Lung (tissue), 11 donors: ENCODE measurements at regions not wholly inside any gene's neighbourhood (a gene's known extent, or its start where the extent isn't known, plus 50 kb on each side); places are given as distances from the start of the nearest gene placed in this dataset.

ENCODE experiments used
- ATAC-seq: fragments of 200-7000 bp; cut with Tn5 transposase; one replicate; pipeline ENCODE4 v1.9.1; 2020; ENCODE audit warnings: moderate number of reproducible peaks; ENCODE audit not compliant: insufficient read depth, low FRiP score
- DNase-seq, 3 donors: peaks; one replicate each; pipeline ENCODE4 v3.0.0-alpha.2; 2013 to 2017
- H3K27ac ChIP-seq, 2 donors: one replicate each; pipeline ENCODE4 v1.5.1; 2013; ENCODE audit warnings: mild to moderate bottlenecking in 2 of 2, moderate library complexity in 2 of 2, control low read depth in 1 of 2, inconsistent platforms in 1 of 2, low read depth in 1 of 2, low read length in 1 of 2
- H3K27me3 ChIP-seq, 3 donors: one replicate each; pipeline ENCODE4 v1.5.1; 2013; ENCODE audit warnings: low read length in 2 of 3; ENCODE audit not compliant: control insufficient read depth in 3 of 3, insufficient read depth in 3 of 3
- H3K36me3 ChIP-seq, 4 donors: one replicate each; pipeline ENCODE4 v1.5.1; 2013; ENCODE audit warnings: low read length in 4 of 4, mild to moderate bottlenecking in 1 of 4, moderate library complexity in 1 of 4; ENCODE audit not compliant: control insufficient read depth in 4 of 4, insufficient read depth in 4 of 4
- H3K4me1 ChIP-seq, 5 donors: one replicate each; pipeline ENCODE4 v1.5.1; 2013; ENCODE audit warnings: low read length in 5 of 5, mild to moderate bottlenecking in 2 of 5, moderate library complexity in 1 of 5; ENCODE audit not compliant: control insufficient read depth in 5 of 5, insufficient read depth in 5 of 5
- H3K4me3 ChIP-seq: one replicate; pipeline ENCODE4 v1.5.1; 2013; ENCODE audit warnings: mild to moderate bottlenecking, control low read depth, moderate library complexity
- H3K9ac ChIP-seq, 2 donors: one replicate each; pipeline ENCODE4 v1.5.1; 2013; ENCODE audit warnings: low read length in 2 of 2, control low read depth in 1 of 2; ENCODE audit not compliant: insufficient read depth in 1 of 2
- H3K9me3 ChIP-seq, 4 donors: one replicate each; pipeline ENCODE4 v1.5.1; 2013; ENCODE audit warnings: low read length in 3 of 4, mild to moderate bottlenecking in 1 of 4, moderate library complexity in 1 of 4; ENCODE audit not compliant: control insufficient read depth in 4 of 4, insufficient read depth in 3 of 4
- CTCF ChIP-seq: IDR thresholded peaks from 2 replicates; pipeline ENCODE4 v1.5.1; 2012; ENCODE audit warnings: mild to moderate bottlenecking; ENCODE audit errors: control extremely low read depth, extremely low read depth
- WGBS, 2 donors: extraction: QIAGEN DNeasy Blood & Tissue Kit; methylation state at CpG; one replicate each; pipeline ENCODE4 v1.1.7; 2013; 5-methylcytosine and 5-hydroxymethylcytosine counted together
- donor health status: control.
- donor health status: control.
- donor health status: Bipolar disorder and iron deficiency.
- donor health status: healthy.
- donor health status: DM: yes; HTN: yes; CAD: no.

- ATAC-seq (no peak), DNase-seq (no peak)
- Histone ChIP-seq H3K36me3 (no peaks in the 10 kb centered on the region), H3K9ac (no peak overlapping the region), H3K27me3 (no peaks in the 10 kb centered on the region), H3K4me3 (no peak overlapping the region), H3K9me3 (peaks cover 0 to 2% (median 0%) of the 10 kb centered on the region in 4 donors), H3K4me1 (no peaks in the 10 kb centered on the region), H3K27ac (no peak overlapping the region)
- 85 to 86% methylated on average over 2 of the region's 2 CpGs for WGBS, 2 donors
- no peak for TF ChIP-seq CTCF
These were observed 146.5 kb upstream of the TMC3 start for GRCh38 chr15:81520480-81520879.

DNA sequence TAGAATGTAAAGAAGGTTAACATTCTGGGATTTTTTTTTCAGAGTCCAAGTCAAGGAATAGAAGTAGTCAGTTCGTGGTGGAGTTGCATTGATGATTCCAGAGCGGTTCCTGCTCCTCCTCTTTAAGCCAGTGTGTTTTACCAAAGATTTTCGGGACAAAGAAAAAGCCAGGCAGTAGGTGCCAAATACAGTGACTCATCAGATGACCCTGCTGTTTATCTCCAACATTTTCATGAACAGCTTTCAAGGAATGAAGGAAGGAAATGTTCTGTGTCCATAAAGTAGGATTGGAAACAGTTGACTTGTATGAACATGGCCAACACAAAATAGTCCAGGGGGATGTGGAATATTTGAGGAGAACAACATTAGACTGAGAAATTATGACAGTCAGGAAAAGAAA lies 142.4 kb upstream of the TMC3 start:
- no peaks in the 10 kb centered on the region for H3K27me3 ChIP-seq
- WGBS, 2 donors: 73 to 84% methylated on average over 3 of the region's 3 CpGs
- no peaks in the 10 kb centered on the region for H3K9me3 ChIP-seq
- H3K9ac ChIP-seq: no peak overlapping the region
- no peak overlapping the region for H3K27ac ChIP-seq
- H3K4me3 ChIP-seq: no peak overlapping the region
- no peaks in the 10 kb centered on the region for H3K4me1 ChIP-seq
- DNase-seq (no peak), ATAC-seq (no peak)
- H3K36me3 ChIP-seq: no peaks in the 10 kb centered on the region
- no peak for TF ChIP-seq CTCF

DNA sequence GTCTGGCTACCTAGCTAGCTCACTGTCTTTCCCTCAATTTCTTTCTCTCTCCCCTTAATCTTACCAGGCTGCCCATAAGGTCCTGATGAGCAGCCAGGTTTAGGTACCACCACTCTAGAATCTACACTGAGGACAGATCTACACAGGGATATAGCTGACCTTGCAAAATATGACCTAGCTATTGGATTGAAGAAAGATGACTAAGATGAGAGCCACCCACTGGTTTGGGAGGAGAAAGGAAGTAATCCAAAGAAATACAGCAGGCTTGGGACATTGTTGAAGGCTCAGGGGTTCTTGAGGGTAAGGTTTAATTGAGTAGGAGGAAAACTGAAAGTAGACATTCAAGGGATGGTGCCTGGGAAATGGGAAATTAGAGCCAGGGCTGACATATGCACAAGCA lies 142.0 kb upstream of the TMC3 start:
- no peak for ATAC-seq

More for the DNA sequence above, 142.0 kb upstream of the TMC3 start:
- H3K27me3 ChIP-seq: no peaks in the 10 kb centered on the region
- no peak overlapping the region for H3K4me3 ChIP-seq
- DNase-seq: no peak
- no peaks in the 10 kb centered on the region for H3K9me3 ChIP-seq
- no peak overlapping the region for H3K9ac ChIP-seq
- H3K36me3 ChIP-seq: no peaks in the 10 kb centered on the region
- TF ChIP-seq CTCF: no peak
- H3K27ac ChIP-seq: no peak overlapping the region
- H3K4me1 ChIP-seq: no peaks in the 10 kb centered on the region
